K562 (cell line): ENCODE measurements at regions not wholly inside any gene's neighbourhood (a gene's known extent, or its start where the extent isn't known, plus 50 kb on each side); places are given as distances from the start of the nearest gene placed in this dataset.

ENCODE experiments used
- ATAC-seq: fragments of 200-7000 bp; cut with Tn5 transposase; 3 replicates; pipeline ENCODE4 v1.9.1; 2020; ENCODE audit warnings: moderate library complexity
- BruUV-seq: library from RNA; stranded (reverse); fragments of 400-500 nt; replicated peaks from 2 replicates; lab custom pipeline; 2021; lab: Mats Ljungman, UMichigan
- CTCF ChIA-PET: fragments of 300-600 bp; formaldehyde crosslinking; extraction: SDS; loops from one replicate; lab custom pipeline; 2021; ENCODE audit warnings: low intra/inter-chr PET ratio; lab: Yijun Ruan, JAX
- POLR2A ChIA-PET: fragments of 300-600, 350-650 bp; sonication (Branson Sonifier 250); formaldehyde crosslinking; extraction: SDS; loops from one replicate; lab custom pipeline; 2021; ENCODE audit warnings: antibody characterized with exemption, inconsistent platforms; lab: Yijun Ruan, JAX
- DNase-seq, 4 experiments: peaks; one replicate each; pipeline versions ENCODE4 v3.0.0 to v3.0.0-alpha.2; 2011 to 2018; ENCODE audit warnings: low spot score in 3 of 4, mixed read lengths in 3 of 4; ENCODE audit errors: extremely low read depth in 1 of 4
- FAIRE-seq: peaks from 2 replicates; lab custom pipeline; 2011; peaks lifted over from hg19 to GRCh38; lab: Jason Lieb, UNC
- H2AFZ ChIP-seq: 2 replicates; pipeline ENCODE4 v1.6.0; 2011; ENCODE audit warnings: low read depth, low read length, control low read depth, inconsistent platforms
- H3K27ac ChIP-seq: fragments of 200-600 bp; 3 replicates; pipeline ENCODE4 v1.8.0; 2011; ENCODE audit warnings: low read depth, mild to moderate bottlenecking, control low read depth, inconsistent platforms, low read length, moderate library complexity, mixed read lengths; ENCODE audit errors: extremely low read depth
- H3K27me3 ChIP-seq, 2 experiments: fragments of 300-600 bp in 1 of 2; 2 replicates in 1 of 2; 3 replicates in 1 of 2; pipeline versions ENCODE4 v1.6.0 to v1.8.0; 2011; ENCODE audit warnings: inconsistent platforms in 2 of 2, low read length in 2 of 2, mild to moderate bottlenecking in 1 of 2, mixed read lengths in 1 of 2, moderate library complexity in 1 of 2; ENCODE audit not compliant: control insufficient read depth in 2 of 2, insufficient read depth in 2 of 2
- H3K36me3 ChIP-seq: fragments of 300-600 bp; 3 replicates; pipeline ENCODE4 v1.8.0; 2011; ENCODE audit warnings: mild to moderate bottlenecking, low read length, inconsistent platforms; ENCODE audit not compliant: control insufficient read depth, insufficient read depth
- H3K4me1 ChIP-seq, 2 experiments: fragments of 200-600 bp in 1 of 2; replicated peaks in 1 of 2; 2 replicates in 1 of 2; 3 replicates in 1 of 2; pipeline versions ENCODE4 v1.5.1 to v1.8.0; 2011; ENCODE audit warnings: inconsistent platforms in 2 of 2, low read length in 2 of 2, mild to moderate bottlenecking in 1 of 2, mixed read lengths in 1 of 2, moderate library complexity in 1 of 2; ENCODE audit not compliant: control insufficient read depth in 2 of 2, insufficient read depth in 2 of 2
- H3K4me2 ChIP-seq: 2 replicates; pipeline ENCODE4 v1.6.1; 2011; ENCODE audit warnings: low read length, control low read depth, inconsistent platforms, mixed read lengths; ENCODE audit not compliant: insufficient read depth
- H3K4me3 ChIP-seq: fragments of 200-600 bp; sonication (generic), shearing (Covaris generic); 2 replicates; pipeline ENCODE4 v1.5.1; 2016; ENCODE audit warnings: control low read depth, inconsistent platforms
- H3K79me2 ChIP-seq: fragments of 200-600 bp; 3 replicates; pipeline ENCODE4 v1.8.0; 2011; ENCODE audit warnings: low read length, inconsistent platforms; ENCODE audit not compliant: control insufficient read depth, insufficient read depth
- H3K9ac ChIP-seq, 2 experiments: 2 replicates each; pipeline versions ENCODE4 v1.6.0 to v1.6.1; 2011; ENCODE audit warnings: low read depth in 2 of 2, low read length in 2 of 2, control low read depth in 1 of 2, inconsistent platforms in 1 of 2, mild to moderate bottlenecking in 1 of 2, mixed read lengths in 1 of 2; ENCODE audit not compliant: insufficient read depth in 1 of 2
- H3K9me1 ChIP-seq: one replicate; pipeline ENCODE4 v1.6.0; 2011; ENCODE audit warnings: inconsistent platforms, mild to moderate bottlenecking, low read length, moderate library complexity; ENCODE audit not compliant: control insufficient read depth, insufficient read depth
- H3K9me3 ChIP-seq: replicated peaks from 2 replicates; pipeline ENCODE4 v1.5.1; 2011; ENCODE audit warnings: low read depth, low read length, inconsistent platforms; ENCODE audit not compliant: control insufficient read depth, insufficient read depth
- H4K20me1 ChIP-seq: replicated peaks from 2 replicates; pipeline ENCODE4 v1.6.1; 2011; ENCODE audit warnings: low read length, inconsistent platforms, mixed read lengths; ENCODE audit not compliant: control insufficient read depth, insufficient read depth
- ARHGAP35 ChIP-seq: fragments of 450-650 bp; IDR thresholded peaks from 2 replicates; pipeline ENCODE4 v1.6.1; 2018; ENCODE audit not compliant: partially characterized antibody
- BCL6 ChIP-seq: fragments of 250-450 bp; sonication (Bioruptor Pico); IDR thresholded peaks from 2 replicates; pipeline ENCODE4 v1.4.0; 2020
- BCLAF1 ChIP-seq, 2 experiments: fragments of 450-650 bp in 1 of 2; IDR thresholded peaks; 2 replicates each; pipeline ENCODE4 v1.6.1; 2011 to 2017; ENCODE audit warnings: low read depth in 2 of 2, antibody characterized with exemption in 1 of 2, borderline replicate concordance in 1 of 2, low read length in 1 of 2, mild to moderate bottlenecking in 1 of 2, mixed read lengths in 1 of 2; ENCODE audit not compliant: control insufficient read depth in 1 of 2
- FIP1L1 ChIP-seq: fragments of 200-400 bp; formaldehyde crosslinking; IDR thresholded peaks from 2 replicates; pipeline ENCODE4 v1.6.1; 2018; ENCODE audit warnings: mild to moderate bottlenecking, low read depth, low read length; ENCODE audit not compliant: poor library complexity, severe bottlenecking
- GABPB2 ChIP-seq: fragments of 250-450 bp; sonication (Bioruptor Pico); conservative IDR thresholded peaks from 2 replicates; pipeline ENCODE4 v1.5.1; 2021; ENCODE audit warnings: mild to moderate bottlenecking
- NFRKB ChIP-seq: fragments of 450-650 bp; IDR thresholded peaks from 2 replicates; pipeline ENCODE4 v1.6.1; 2016; ENCODE audit warnings: low read depth
- POLR2B ChIP-seq: fragments of 450-650 bp; IDR thresholded peaks from 2 replicates; pipeline ENCODE4 v1.6.1; 2018; ENCODE audit warnings: low read depth; ENCODE audit not compliant: partially characterized antibody
- RBBP5 ChIP-seq: fragments of 200-600 bp; sonication (generic); IDR thresholded peaks from 2 replicates; pipeline ENCODE4 v1.6.1; 2012; ENCODE audit warnings: borderline replicate concordance, mild to moderate bottlenecking, low read length, control low read depth, inconsistent platforms; ENCODE audit not compliant: insufficient read depth, poor library complexity, severe bottlenecking
- RFX7 ChIP-seq: fragments of 250-450 bp; sonication (Bioruptor Pico); IDR thresholded peaks from 2 replicates; pipeline ENCODE4 v1.5.1; 2021; ENCODE audit warnings: mild to moderate bottlenecking
- SAFB2 ChIP-seq: fragments of 200-400 bp; formaldehyde crosslinking; IDR thresholded peaks from 2 replicates; pipeline ENCODE4 v1.6.1; 2018; ENCODE audit warnings: borderline replicate concordance, low read length, low read depth, moderate library complexity; ENCODE audit not compliant: severe bottlenecking
- TAF15 ChIP-seq: fragments of 200-400 bp; formaldehyde crosslinking; IDR thresholded peaks from 2 replicates; pipeline ENCODE4 v1.6.1; 2017; ENCODE audit warnings: mild to moderate bottlenecking, low read depth, low read length, moderate library complexity
- TAL1 ChIP-seq: fragments of 450-650 bp; IDR thresholded peaks from 2 replicates; pipeline ENCODE4 v1.6.1; 2016; ENCODE audit warnings: mild to moderate bottlenecking
- TOE1 ChIP-seq, 2 experiments: fragments of 450-650 bp in 1 of 2; sonication (generic) in 1 of 2; formaldehyde crosslinking in 1 of 2; IDR thresholded peaks; 2 replicates each; pipeline versions ENCODE4 v1.7.1 to v1.8.0; 2016 to 2022; ENCODE audit warnings: borderline replicate concordance in 2 of 2, mild to moderate bottlenecking in 2 of 2, antibody characterized with exemption in 1 of 2, inconsistent platforms in 1 of 2, low read depth in 1 of 2, missing genetic modification reagents in 1 of 2, moderate library complexity in 1 of 2
- ZFP30 ChIP-seq: fragments of 250-450 bp; sonication (Bioruptor Pico); IDR thresholded peaks from 2 replicates; pipeline ENCODE4 v1.8.0; 2022; ENCODE audit warnings: moderate library complexity, mild to moderate bottlenecking, inconsistent platforms, borderline replicate concordance
- ZNF134 ChIP-seq: fragments of 250-450 bp; sonication (Bioruptor Pico); conservative IDR thresholded peaks from 2 replicates; pipeline ENCODE4 v1.4.0; 2020
- ZNF3 ChIP-seq: fragments of 250-450 bp; sonication (Bioruptor Pico); IDR thresholded peaks from 2 replicates; pipeline ENCODE4 v1.5.0; 2021; ENCODE audit warnings: mild to moderate bottlenecking, moderate library complexity
- ZNF395 ChIP-seq: fragments of 200-800 bp; sonication (Bioruptor generic); IDR thresholded peaks from 2 replicates; pipeline ENCODE4 v1.6.1; 2017; ENCODE audit warnings: missing genetic modification characterization, missing compliant biosample characterization
- ZNF408 ChIP-seq: fragments of 250-450 bp; sonication (Bioruptor Pico); IDR thresholded peaks from 2 replicates; pipeline ENCODE4 v1.4.0; 2020; ENCODE audit warnings: low read depth, mild to moderate bottlenecking, moderate library complexity
- WGBS: fragments of 100-300 bp; shearing (Covaris generic); methylation state at CpG from one replicate; pipeline ENCODE4 v1.1.6; 2016; ENCODE audit warnings: low coverage, mixed read lengths; ENCODE audit not compliant: insufficient coverage; ENCODE audit errors: missing lambda C conversion rate; 5-methylcytosine and 5-hydroxymethylcytosine counted together
- in situ Hi-C: fragments of 300-500 bp; cut with MboI; formaldehyde crosslinking; loops from 4 replicates; pipeline ENCODE4 v1.15.0; 2018; ENCODE audit warnings: inconsistent platforms, mixed read lengths
- intact Hi-C: fragments of 100-400 bp; cut with micrococcal nuclease; formaldehyde crosslinking; loops from 2 replicates; pipeline ENCODE4 v1.14.2; 2022

GRCh38 chr9:11500780-11501179 is 888.0 kb upstream of the PTPRD start:
- H3K4me3 ChIP-seq = no peak overlapping the region
- H3K27me3 ChIP-seq = no peaks in the 10 kb centered on the region
- in situ Hi-C loops (no loop called here), intact Hi-C loops (no loop called here)
- H3K79me2 ChIP-seq = no peaks in the 10 kb centered on the region
- H3K9me1 ChIP-seq = no peaks in the 10 kb centered on the region
- POLR2A ChIA-PET = no interaction called here
- no peak for DNase-seq
- no TSS peak for BruUV-seq
- no peak overlapping the region for H3K27ac ChIP-seq
- no peak for FAIRE-seq
- no peak for ATAC-seq
- H3K4me1 ChIP-seq = no peaks in the 10 kb centered on the region
- no peak overlapping the region for H3K4me2 ChIP-seq
- H2AFZ ChIP-seq = no peak overlapping the region
- no peaks in the 10 kb centered on the region for H4K20me1 ChIP-seq
- no peaks in the 10 kb centered on the region for H3K36me3 ChIP-seq
- no peak for TF ChIP-seq BCLAF1 (IDR thresholded peaks at IDR 0.05; ENCODE audit: borderline replicate concordance in 1 of 2, control insufficient read depth in 1 of 2, low read depth in 2 of 2, low read length in 1 of 2)
- TF ChIP-seq SAFB2 = no peak
- TF ChIP-seq TAL1 = no peak
- TF ChIP-seq RBBP5 = no peak
- no peak for TF ChIP-seq TAF15
- TF ChIP-seq RFX7 (CRISPR knock-in tag) = no peak
- no peak for TF ChIP-seq NFRKB
- TF ChIP-seq BCL6 = no peak
- TF ChIP-seq GABPB2 (CRISPR knock-in tag) = no peak
- TF ChIP-seq POLR2B = no peak
- TF ChIP-seq ZNF395 (CRISPR knock-in tag) = no peak
- TF ChIP-seq ZNF134 (CRISPR knock-in tag) = no peak
- TF ChIP-seq ZFP30 (CRISPR knock-in tag) = no peak
- TF ChIP-seq TOE1 (IDR thresholded peaks at IDR 0.05; ENCODE audit: borderline replicate concordance) = no peak
- TF ChIP-seq TOE1 (CRISPR knock-in tag; IDR thresholded peaks at IDR 0.05; ENCODE audit: borderline replicate concordance, low read depth) = no peak
- TF ChIP-seq ARHGAP35 = no peak
- TF ChIP-seq FIP1L1 = no peak
- TF ChIP-seq ZNF3 (CRISPR knock-in tag) = no peak
- TF ChIP-seq ZNF408 (CRISPR knock-in tag) = no peak
- CTCF ChIA-PET = no interaction called here
- no peaks in the 10 kb centered on the region for H3K9me3 ChIP-seq
- no peak overlapping the region for H3K9ac ChIP-seq
- 0% methylated on average over 3 of the region's 9 CpGs for WGBS
